ENCODE measurements at regions not wholly inside any gene's neighbourhood (a gene's known extent, or its start where the extent isn't known, plus 50 kb on each side); places are given as distances from the start of the nearest gene placed in this dataset.

- Mint-ChIP-seq H3K27ac (no peak overlapping the region), H3K4me3 (no peak overlapping the region), H3K27me3 (ENCODE audit: low read depth) (no peaks in the 10 kb centered on the region), H3K9me3 (no peaks in the 10 kb centered on the region), H3K4me1 (ENCODE audit: low read depth) (no peaks in the 10 kb centered on the region), H3K36me3 (ENCODE audit: low read depth) (no peaks in the 10 kb centered on the region)
These were observed 65.4 kb downstream of the RBFOX3 start for GRCh38 chr17:79545251-79546005.

DNA sequence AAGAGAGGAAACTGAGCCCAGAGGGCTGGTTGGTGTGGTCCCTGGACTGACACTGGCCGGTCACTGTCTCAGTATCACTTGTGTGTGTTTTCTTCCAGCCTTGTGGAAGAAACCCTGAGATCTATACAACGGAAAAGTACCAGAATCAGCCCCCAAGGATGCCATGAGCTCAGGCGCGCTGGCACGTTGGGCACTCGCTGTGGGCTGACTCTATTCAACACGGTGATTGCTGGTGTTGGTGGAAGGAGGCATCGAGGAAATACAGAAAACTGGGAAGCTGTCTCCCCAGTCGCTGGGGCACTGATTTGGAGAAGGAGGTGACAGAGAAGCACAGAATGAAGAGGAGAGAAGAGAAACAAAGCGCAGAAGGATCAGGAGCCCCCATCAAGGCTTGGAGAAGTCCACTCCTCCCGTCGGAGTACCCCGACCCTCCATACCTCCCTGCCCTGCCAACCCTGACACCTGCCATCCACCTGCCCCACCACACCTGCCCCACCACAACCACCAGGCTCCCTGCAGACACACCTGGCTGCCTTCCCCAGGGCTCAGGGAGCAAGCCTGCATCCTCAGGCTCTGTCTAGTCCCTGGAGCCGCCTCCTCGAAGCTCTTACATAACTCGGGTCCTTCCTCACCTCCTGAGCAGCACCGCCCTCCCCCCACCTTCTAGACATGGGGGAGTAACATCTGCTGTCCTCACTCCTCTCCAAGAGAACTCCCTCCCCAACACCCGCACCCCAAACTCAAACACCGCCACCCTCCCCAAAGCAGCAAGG lies 66.5 kb downstream of the RBFOX3 start:
- no peaks in the 10 kb centered on the region for H3K27me3 Mint-ChIP-seq (ENCODE audit: low read depth)
- H3K36me3 Mint-ChIP-seq (ENCODE audit: low read depth): no peaks in the 10 kb centered on the region
- no peak overlapping the region for H3K4me3 Mint-ChIP-seq
- no peaks in the 10 kb centered on the region for H3K9me3 Mint-ChIP-seq
- no peaks in the 10 kb centered on the region for H3K4me1 Mint-ChIP-seq (ENCODE audit: low read depth)
- H3K27ac Mint-ChIP-seq: no peak overlapping the region

- Mint-ChIP-seq H3K27ac (no peak overlapping the region), H3K36me3 (ENCODE audit: low read depth) (no peaks in the 10 kb centered on the region), H3K4me1 (ENCODE audit: low read depth) (no peaks in the 10 kb centered on the region), H3K4me3 (no peak overlapping the region), H3K9me3 (no peaks in the 10 kb centered on the region), H3K27me3 (ENCODE audit: low read depth) (no peaks in the 10 kb centered on the region)
These were observed 67.3 kb downstream of the RBFOX3 start for GRCh38 chr17:79543531-79543930.

GRCh38 chr17:79542718-79543117 lies 68.1 kb downstream of the RBFOX3 start:
- no peaks in the 10 kb centered on the region for H3K36me3 Mint-ChIP-seq (ENCODE audit: low read depth)
- no peak overlapping the region for H3K27ac Mint-ChIP-seq
- H3K4me3 Mint-ChIP-seq: no peak overlapping the region
- no peaks in the 10 kb centered on the region for H3K27me3 Mint-ChIP-seq (ENCODE audit: low read depth)
- no peaks in the 10 kb centered on the region for H3K4me1 Mint-ChIP-seq (ENCODE audit: low read depth)
- H3K9me3 Mint-ChIP-seq: no peaks in the 10 kb centered on the region

GRCh38 chr17:79541056-79541850 lies 69.6 kb downstream of the RBFOX3 start:
- no peaks in the 10 kb centered on the region for H3K36me3 Mint-ChIP-seq (ENCODE audit: low read depth)
- no peaks in the 10 kb centered on the region for H3K9me3 Mint-ChIP-seq
- no peaks in the 10 kb centered on the region for H3K4me1 Mint-ChIP-seq (ENCODE audit: low read depth)
- no peak overlapping the region for H3K27ac Mint-ChIP-seq
- no peaks in the 10 kb centered on the region for H3K27me3 Mint-ChIP-seq (ENCODE audit: low read depth)
- H3K4me3 Mint-ChIP-seq: no peak overlapping the region

GRCh38 chr17:79539944-79540705 lies 70.7 kb downstream of the RBFOX3 start:
- Mint-ChIP-seq H3K4me1 (ENCODE audit: low read depth) (no peaks in the 10 kb centered on the region), H3K9me3 (no peaks in the 10 kb centered on the region), H3K27me3 (ENCODE audit: low read depth) (no peaks in the 10 kb centered on the region), H3K36me3 (ENCODE audit: low read depth) (no peaks in the 10 kb centered on the region), H3K4me3 (no peak overlapping the region), H3K27ac (no peak overlapping the region)

GRCh38 chr17:79538291-79538690 lies 72.6 kb downstream of the RBFOX3 start:
- Mint-ChIP-seq H3K27ac (no peak overlapping the region), H3K27me3 (ENCODE audit: low read depth) (no peaks in the 10 kb centered on the region), H3K4me1 (ENCODE audit: low read depth) (no peaks in the 10 kb centered on the region), H3K36me3 (ENCODE audit: low read depth) (no peaks in the 10 kb centered on the region), H3K4me3 (no peak overlapping the region), H3K9me3 (no peaks in the 10 kb centered on the region)

DNA sequence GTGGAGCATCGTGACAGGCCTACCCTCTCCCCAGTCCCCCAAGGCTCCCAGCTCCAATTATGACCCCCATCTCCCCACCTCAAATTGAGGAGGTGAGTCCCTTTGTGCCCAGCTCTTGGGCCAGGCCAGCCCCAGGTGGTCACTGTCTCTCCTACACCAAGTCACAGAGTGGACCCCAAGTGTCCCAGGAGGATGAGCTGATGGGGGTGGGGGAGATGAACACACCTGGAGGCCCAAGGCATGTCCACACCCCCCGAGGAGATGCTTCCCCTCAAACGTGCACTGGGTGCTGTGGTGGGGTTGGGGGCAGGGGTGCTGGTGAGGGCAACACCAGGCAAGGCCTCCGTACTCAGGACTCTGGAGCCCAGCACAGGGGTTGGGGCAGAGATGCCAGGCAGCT lies 73.2 kb downstream of the RBFOX3 start:
- H3K4me3 Mint-ChIP-seq: no peak overlapping the region
- H3K36me3 Mint-ChIP-seq (ENCODE audit: low read depth): no peaks in the 10 kb centered on the region
- no peaks in the 10 kb centered on the region for H3K4me1 Mint-ChIP-seq (ENCODE audit: low read depth)
- no peaks in the 10 kb centered on the region for H3K27me3 Mint-ChIP-seq (ENCODE audit: low read depth)
- no peak overlapping the region for H3K27ac Mint-ChIP-seq
- H3K9me3 Mint-ChIP-seq: no peaks in the 10 kb centered on the region

- Mint-ChIP-seq H3K9me3 (no peaks in the 10 kb centered on the region), H3K4me3 (no peak overlapping the region), H3K4me1 (ENCODE audit: low read depth) (no peaks in the 10 kb centered on the region), H3K36me3 (ENCODE audit: low read depth) (no peaks in the 10 kb centered on the region), H3K27ac (no peak overlapping the region), H3K27me3 (ENCODE audit: low read depth) (no peaks in the 10 kb centered on the region)
These were observed 73.8 kb downstream of the RBFOX3 start for GRCh38 chr17:79537061-79537460.

DNA sequence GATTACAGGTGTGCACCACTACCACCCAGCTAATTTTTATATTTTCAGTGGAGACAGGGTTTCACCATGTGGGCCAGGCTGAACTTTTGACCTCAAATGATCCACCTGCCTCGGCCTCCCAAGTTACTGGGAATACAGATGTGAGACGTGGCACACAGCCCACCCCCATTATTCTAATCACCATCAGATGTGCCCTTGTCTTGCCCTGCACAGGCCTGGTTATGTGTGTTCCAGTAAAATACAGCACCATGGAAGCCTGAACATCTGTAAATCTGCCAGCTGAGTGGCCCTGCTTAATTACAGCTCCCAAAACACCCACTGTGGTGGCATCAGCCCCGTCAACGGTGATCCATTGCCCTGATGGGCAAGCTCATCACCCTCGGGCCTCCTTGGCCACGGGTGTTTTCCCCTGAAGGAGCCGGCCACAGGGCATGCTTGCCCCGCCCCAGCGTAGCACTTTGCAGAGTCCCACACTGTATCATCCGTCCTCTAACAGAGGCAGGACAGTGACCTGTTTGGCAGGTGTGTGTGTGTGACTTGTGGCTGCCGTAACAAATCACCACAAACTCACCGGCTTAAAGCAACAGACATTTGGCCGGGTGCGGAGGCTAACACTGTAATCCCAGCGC lies 74.5 kb downstream of the RBFOX3 start:
- Mint-ChIP-seq H3K4me1 (ENCODE audit: low read depth) (no peaks in the 10 kb centered on the region), H3K36me3 (ENCODE audit: low read depth) (no peaks in the 10 kb centered on the region), H3K4me3 (no peak overlapping the region), H3K9me3 (no peaks in the 10 kb centered on the region), H3K27ac (no peak overlapping the region), H3K27me3 (ENCODE audit: low read depth) (no peaks in the 10 kb centered on the region)

GRCh38 chr17:79535728-79536025 lies 75.2 kb downstream of the RBFOX3 start:
- H3K36me3 Mint-ChIP-seq (ENCODE audit: low read depth): no peaks in the 10 kb centered on the region
- no peaks in the 10 kb centered on the region for H3K9me3 Mint-ChIP-seq
- H3K4me1 Mint-ChIP-seq (ENCODE audit: low read depth): no peaks in the 10 kb centered on the region
- no peaks in the 10 kb centered on the region for H3K27me3 Mint-ChIP-seq (ENCODE audit: low read depth)
- no peak overlapping the region for H3K27ac Mint-ChIP-seq
- no peak overlapping the region for H3K4me3 Mint-ChIP-seq

GRCh38 chr17:79534851-79535727 lies 75.8 kb downstream of the RBFOX3 start:
- Mint-ChIP-seq H3K27me3 (ENCODE audit: low read depth) (no peaks in the 10 kb centered on the region), H3K9me3 (no peaks in the 10 kb centered on the region), H3K4me1 (ENCODE audit: low read depth) (no peaks in the 10 kb centered on the region), H3K36me3 (ENCODE audit: low read depth) (no peaks in the 10 kb centered on the region), H3K27ac (no peak overlapping the region), H3K4me3 (no peak overlapping the region)

DNA sequence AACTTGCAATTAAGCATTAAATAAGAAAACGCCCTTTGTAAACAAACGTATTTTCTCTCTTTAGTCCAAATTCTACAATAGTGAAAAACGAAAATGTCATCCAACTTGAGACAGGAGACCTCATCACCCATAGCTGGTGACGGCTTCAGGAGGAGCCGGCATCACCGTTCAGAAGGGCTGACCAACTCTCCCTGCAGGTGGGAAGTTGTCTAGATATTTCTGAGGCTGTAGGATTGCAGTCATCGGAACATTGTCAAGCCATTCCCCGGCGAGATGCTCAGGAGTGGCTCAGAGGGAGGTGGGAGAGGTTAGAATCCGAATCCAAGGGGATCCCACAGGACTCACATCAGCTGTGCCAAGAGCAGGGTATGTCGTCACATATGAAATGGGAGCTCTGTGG lies 76.7 kb downstream of the RBFOX3 start:
- Mint-ChIP-seq H3K4me3 (no peak overlapping the region), H3K36me3 (ENCODE audit: low read depth) (no peaks in the 10 kb centered on the region), H3K4me1 (ENCODE audit: low read depth) (no peaks in the 10 kb centered on the region), H3K27me3 (ENCODE audit: low read depth) (no peaks in the 10 kb centered on the region), H3K9me3 (no peaks in the 10 kb centered on the region), H3K27ac (no peak overlapping the region)

All from T-helper 1 cell treated with Interleukin-12 subunit alpha and Interleukin-12 subunit beta and Interleukin-4 antibody, amounts not matched to agents 30 μg/mL and 1 μg/mL, for 36 hours (primary cell).